Islet precursor cell (in vitro differentiated cells): ENCODE measurements at regions not wholly inside any gene's neighbourhood (a gene's known extent, or its start where the extent isn't known, plus 50 kb on each side); places are given as distances from the start of the nearest gene placed in this dataset.
"Not testable (repeated sequence)": the region's sequence is repeated elsewhere in the genome, so short reads cannot be mapped to it uniquely, and the experiment has no call there.

Experiments
- DNase-seq: peaks from one replicate; pipeline ENCODE4 v3.0.0-alpha.2; 2018

DNA sequence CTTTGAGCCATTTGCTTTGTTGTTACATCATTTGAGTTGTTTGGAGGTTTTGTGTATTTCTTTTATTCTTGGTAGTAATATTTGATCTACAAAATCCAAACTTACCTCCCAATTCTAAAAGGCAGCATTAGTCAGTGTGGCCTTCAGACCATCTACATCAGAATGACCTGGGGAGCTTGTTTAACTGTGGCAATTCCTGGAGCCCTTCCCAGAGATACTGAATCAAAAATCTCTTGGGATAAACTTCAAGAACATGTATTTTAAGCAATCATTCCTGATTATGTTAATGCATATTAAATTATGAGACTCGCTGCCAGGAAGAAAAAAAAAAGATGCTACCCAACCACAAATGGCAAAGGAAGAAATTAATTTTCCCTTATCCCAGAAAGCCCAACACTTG, 268.9 kb upstream of the PDE4D start:
- DNase-seq: no peak

DNA sequence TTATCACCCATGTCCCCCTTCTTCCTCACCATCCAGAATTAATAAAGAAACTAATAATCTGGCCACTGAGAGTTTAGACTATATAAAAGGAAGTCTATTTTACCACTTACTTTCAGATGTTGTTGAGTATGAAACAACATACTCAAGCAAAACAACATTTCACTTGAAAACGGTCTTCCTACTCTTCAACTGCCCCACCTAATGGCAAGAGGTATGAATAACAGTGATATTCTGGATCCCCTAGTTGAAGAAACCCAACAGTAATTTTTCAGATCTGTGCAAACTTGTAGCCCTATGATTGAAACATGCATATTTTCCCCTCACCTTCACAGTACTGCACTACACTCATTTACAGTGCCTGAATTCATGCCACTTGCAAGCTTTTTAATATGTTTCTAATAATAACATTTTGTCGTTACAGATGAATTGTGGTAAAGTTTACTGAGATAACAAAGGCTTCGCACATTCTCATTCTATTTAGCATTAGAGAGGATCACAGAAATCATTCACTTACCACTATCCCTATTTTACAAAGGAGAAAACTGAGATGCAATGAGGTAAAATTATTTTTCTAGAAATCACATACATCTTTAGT, 267.9 kb upstream of the PDE4D start:
- no peak for DNase-seq

DNA sequence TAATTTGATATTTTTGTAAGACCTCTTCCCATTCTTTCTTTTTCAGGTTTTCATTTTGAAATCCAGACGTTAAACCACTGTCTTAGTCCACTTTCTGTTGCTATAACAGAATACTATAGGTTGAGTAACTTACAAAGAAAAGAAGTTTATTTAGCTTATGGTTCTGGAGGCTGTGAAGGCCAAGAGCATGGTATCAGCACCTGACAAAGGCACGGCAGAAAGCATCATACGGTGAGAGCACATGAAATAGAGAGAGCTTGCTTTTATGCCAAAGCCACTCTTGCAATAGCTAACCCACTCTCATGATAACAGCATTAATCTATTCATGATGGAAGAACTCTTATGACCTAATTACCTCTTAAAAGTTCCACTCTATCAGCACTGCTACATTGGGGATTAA, 255.6 kb upstream of the PDE4D start:
- no peak for DNase-seq

DNA sequence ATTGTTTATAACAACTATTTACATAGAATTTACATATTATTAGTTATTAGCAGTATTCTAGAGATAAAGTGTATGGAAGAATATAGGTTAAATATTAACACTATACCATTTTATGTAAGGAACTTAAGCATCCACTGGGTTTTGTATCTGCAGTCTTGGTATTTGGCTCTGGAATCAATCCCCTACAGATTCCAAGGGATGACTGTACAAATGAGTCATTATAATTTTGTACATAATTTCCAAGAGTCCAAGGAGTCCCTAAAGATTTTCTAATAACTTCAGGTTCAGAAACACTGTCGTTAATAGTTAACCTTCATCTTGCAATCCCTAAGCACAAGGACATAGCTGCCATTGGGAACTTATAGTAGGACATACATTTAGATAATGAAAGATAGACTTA, 254.8 kb upstream of the PDE4D start:
- no peak for DNase-seq

DNA sequence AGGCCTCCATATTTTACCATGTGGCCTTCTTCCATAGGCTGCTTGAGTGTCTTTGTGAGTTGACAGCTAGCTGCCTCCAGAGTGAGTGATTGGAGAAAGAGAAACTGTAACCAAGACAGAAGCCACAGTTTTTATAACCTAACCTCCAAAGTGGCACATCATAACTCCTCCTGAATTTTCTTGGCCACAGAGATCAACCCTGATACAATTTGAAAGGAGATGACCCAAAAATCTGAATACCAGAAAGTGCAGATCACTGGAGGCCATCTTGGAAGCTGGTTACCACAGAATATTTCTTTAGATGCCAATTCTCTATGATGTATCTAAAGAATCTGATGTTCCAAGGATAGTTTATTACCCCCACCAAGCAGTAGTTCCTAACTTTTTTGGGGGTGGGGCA, 254.3 kb upstream of the PDE4D start:
- DNase-seq: no peak

DNA sequence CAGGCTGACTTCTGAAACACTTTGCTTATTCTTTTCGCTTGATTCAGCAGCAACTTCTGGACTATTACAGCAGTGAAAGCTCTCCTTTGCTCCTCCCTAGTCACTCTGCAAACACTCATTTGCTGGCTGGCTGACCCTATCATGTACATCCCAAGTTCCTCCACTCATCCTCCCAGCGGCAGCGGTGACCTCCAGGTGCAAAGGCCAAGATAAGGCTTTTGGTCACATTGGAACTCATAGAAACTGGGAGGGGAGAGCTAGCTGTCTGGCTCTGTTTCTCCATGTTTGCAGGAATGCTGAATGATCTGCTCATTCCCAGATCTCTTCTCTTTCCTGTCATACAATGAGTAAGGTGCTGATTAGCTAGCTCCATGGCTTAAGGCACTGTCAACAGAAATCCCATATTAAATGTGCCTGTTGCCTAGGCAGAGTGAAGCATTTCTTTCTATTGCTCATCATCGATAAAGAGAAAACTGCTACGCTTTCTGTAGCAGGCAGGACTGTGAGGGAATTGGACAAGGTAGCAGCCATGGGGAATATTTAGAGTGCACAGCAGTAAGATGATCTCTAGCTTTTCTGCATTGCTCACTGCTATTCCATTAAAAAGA, 250.5 kb upstream of the PDE4D start:
- peak; percentile 52 for DNase-seq

DNA sequence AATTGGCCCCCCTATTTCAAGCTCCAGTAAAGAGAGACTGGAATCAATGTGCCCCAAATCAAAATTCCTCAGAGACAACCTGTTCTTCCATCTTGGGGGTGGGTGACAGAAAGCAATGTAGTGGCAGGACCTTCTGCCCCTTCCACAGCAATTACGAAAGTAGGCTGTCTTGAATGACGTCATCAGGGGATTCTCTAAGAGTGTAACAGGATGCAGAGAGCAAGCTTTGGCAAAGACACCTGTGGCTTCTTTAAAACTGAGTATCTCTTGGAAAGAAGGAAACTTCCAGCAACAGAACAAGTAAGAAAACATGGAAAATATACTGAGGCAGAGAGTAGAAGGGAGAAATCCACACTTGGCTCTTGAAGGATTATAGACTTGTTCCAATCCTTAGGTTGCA, 247.6 kb upstream of the PDE4D start:
- DNase-seq: no peak

DNA sequence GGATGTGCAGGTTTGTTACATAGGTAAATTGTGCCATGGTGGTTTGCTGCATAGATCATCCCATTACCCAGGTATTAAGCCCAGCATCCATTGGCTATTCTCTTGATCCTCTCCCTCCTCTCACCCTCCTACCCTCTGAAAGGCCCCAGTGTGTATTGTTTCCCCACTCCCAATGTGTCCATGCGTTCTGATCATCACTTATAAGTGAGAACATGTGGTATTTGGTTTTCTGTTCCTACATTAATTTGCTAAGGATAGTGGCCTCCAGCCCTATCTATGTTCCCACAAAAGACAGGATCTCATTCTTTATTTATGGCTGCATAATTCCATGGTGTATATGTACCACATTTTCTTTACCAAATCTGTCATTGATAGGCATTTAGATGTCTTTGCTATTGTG, 243.3 kb upstream of the PDE4D start:
- DNase-seq: no peak

DNA sequence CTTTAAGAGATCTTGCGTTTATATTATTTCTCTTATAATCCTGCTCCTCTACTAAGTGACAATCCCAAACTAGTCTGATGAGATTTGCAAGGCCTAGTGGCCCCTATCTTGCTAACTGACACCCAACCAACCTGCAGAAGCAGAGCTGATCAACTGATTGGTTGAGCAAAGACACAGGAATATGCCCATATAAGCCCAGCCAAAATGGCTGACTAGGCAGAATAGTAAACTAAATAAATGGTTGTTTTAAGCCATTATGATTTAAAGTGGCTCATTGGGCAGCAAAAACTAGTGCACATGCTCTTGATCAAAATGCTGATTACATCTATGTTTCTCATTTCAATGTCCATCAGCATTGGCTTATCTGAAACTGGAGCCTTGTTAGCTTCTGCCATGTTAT, 238.0 kb upstream of the PDE4D start:
- DNase-seq: no peak

DNA sequence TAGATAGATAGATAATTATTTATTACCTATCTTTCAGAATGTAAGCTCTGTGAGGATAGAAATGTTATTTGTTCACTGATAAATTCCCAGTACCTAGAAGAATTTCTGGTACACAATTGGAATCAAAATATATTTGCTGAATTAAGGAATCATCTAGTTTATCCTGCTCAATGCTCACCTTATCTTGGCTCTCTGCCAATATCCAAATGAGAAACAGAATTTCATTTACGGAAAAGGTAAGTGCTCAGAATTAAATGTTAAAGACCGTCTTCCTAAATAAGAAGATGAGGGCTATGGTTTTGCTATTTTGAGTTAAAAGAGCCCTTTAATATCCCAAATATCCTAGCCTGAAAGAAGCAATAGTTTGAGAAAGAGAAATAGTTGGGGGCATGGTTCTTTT, 232.1 kb upstream of the PDE4D start:
- DNase-seq: no peak

DNA sequence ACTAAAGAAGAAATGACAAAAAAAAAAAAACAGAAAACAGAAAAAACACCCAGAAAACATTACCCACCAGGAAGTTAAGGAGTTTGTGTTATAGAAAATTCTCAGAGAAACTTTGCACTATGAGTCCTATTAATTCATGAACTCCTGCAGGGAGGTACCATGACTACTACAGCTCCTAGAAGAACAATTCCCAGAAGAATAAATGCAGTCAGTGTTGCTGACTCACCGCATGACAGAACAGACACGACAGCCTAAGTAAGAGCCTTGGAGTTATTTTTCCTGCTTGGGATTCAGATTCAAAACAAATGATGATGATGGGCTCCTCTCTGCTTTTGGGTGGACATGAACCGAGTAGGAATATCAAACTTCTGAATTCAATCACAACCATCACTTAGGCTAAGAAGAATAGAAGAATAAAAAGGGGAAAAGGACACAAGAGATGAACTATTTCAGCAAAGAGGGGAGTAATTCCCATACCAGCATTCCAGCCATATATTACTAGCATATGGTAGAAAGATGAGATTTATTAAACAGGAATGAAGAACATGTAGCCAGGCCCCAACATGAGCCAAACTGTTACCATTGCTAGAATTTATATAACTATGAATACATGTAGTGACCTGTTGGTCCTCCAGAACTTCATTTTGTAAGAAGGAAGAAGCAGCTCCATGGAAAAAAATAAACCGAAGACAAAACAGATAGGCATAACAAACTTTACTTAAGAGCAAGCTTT, 209.6 kb upstream of the PDE4D start:
- no peak for DNase-seq

DNA sequence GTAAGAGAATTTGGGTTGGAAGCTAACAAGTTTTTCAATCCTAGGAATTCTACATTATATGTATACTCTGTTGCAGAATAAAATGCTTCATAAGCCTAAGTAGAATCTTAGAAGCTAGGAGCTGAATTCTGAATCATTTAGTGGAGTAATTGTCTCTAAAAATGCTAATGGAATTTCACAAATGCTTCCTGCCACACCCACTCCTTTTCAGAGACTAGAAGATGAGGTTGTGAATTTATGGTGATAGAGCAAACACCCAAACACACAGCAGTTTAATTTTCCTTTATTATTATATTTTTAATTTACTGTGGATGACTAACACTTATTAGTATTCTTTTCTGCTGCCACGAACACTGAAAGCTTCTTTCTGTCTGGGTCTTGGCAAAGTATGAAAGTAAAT, 208.0 kb upstream of the PDE4D start:
- DNase-seq: no peak

DNA sequence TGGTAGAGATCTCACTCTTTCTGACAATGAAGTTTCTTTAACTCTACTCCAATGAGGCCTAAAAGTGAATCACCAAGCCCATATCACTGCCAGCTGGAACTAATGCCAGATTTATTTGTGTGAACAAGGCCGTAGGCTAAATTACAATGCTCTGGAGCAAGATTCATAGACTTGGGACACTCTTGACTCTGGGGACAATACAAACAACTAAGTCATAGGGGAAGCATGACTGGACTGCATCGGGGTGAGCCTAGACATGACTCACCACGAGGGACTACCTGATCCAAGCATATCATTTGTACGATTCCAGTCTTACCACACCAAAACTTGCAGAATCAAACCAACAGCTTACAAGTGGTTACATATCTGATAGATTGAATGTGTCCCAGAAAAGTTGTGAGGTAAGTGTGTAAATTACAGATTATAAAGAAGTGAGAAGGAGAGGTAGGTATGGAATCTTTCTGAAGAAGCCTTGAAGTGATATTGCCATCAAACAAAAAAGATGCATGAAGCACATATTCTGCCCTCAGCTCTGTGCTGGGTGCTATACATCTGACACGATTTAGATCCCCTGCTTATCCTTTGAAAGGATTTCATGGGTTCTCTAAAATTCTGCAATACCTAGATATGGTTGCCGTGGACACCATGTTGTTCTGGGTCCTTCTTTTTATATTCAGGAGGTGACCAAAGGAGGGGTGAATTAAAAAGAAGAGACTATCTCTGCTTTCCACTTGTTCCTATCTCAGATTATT, 199.3 kb upstream of the PDE4D start:
- DNase-seq: no peak

DNA sequence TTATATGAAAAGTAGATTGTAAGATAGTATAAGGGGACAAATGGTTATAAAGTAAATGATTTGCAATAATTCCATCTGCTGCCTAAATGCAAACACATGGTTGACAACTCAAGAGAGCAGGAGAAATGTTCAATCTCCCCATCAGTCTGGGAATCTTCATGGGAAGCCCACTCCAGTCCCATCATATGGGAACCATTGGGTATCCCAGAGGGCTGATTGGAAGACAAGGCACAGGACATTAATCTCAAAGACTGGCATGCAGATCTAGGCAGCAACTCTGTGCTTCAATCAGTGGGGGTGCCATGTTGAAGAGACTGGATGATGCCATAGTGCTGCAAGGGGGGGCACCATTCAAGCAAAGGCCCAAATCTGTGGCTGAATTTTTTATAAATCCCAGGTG, 193.1 kb upstream of the PDE4D start:
- no peak for DNase-seq

DNA sequence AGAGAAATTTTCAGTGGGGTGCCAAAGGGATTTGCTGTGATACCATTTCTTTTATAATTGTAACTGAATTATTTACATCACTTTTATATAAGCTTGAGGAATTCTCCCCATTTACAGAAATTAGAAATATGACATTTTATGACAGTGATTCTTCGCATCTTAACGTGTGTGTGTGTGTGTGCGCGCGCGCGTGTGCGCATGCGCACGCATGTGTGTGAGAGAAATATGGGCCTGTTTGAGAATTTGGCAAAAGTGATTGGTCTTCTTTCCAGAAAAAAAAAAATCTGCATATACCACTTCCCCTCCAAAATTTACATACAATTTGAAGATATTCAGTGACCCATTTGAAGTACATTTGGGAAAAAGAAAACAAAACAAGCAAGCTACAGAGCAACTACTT, 190.7 kb upstream of the PDE4D start:
- DNase-seq: no peak

DNA sequence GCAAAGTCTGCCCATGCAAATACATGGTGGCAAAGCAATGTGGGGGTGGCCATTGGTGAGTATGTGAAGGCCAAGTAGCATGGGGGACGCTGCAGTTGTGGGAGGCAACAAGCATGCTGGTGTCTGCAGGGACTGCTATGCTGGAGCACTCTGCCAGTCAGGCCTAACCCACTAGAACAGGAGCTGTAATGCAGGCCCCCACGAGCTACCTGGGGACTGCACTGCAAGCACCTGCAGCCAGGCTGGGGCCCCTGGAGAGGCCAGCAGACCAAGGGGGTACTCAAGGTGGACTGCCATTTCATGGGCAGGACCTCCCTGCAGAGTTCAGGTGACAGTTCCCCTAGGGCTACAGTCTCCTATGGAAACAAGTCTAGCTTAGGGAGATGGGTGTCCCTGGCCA, 183.8 kb upstream of the PDE4D start:
- no peak for DNase-seq

DNA sequence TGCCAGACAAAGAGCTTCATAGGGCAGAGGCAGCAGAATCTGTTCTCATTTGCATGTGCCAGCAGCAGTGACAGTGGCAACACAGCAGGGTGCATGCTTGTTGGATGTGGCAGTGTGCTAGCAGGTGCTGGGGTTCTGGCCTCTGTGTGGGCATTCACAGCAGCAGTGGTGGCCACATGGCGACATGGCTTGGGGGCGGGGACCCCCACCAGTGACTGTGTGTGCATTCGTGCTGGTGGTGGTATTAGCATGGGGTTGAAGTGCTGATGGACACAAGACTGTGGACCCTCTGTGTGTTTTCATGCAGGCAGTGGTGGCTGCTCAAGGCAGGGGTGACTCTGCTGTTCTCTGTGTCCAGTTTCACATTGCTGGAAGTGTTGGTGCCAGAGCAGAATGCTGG, 183.2 kb upstream of the PDE4D start:
- DNase-seq: no peak

DNA sequence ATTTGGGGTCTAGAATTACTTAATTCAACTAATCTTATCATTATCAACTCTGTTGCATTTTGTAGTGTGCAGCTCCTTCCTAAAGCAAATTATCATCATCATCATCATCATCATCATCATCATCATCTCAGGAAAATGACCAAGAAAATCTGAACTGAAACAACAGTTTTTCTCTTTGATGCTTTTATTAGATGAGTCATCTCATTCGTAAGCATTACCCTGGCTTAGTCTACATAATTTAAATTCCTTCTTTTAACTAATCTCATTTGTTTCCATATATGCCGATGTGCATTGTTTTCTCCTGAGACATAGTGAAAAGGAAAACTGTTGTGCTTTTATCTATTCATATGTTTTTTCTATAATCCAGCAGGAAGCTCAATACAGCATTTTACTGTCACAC, 173.0 kb upstream of the PDE4D start:
- no peak for DNase-seq

DNA sequence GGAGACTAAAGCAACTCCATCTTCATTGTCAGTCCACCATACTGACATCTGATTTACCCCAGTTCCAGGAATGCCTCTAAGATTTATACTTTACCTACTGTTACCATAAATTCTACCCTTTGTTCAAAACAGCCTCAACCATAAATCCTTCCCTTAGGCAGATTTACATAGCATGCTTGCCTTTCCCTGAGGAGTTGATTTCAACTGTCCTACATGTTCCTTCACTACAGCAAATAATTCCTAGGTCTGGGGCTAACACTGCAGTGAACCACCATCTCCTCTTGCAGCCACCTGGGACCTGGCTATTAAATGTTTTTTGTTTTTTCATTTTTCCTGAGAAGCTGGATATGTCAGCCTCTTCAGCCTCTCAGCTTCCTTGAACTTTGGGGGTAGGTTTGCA, 166.9 kb upstream of the PDE4D start:
- no peak for DNase-seq

DNA sequence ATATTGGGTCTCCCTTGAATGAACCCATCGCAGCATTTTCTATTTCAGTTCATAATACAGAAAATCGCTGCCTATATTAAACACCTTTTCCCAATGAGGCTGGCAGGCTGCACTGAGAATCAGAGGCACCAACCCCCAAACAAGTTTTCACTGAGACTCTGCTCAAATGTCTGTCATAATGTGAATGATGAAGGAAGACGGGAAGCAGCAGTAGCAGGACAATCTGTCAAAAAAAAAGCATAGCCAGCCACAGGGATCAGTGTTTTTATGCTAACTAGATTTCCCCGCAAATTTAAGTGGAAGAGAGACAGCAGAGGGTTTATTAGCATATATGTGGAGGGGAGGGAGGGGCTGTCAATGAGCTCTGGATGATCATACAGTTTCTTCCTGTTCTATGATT, 162.7 kb upstream of the PDE4D start:
- no peak for DNase-seq

DNA sequence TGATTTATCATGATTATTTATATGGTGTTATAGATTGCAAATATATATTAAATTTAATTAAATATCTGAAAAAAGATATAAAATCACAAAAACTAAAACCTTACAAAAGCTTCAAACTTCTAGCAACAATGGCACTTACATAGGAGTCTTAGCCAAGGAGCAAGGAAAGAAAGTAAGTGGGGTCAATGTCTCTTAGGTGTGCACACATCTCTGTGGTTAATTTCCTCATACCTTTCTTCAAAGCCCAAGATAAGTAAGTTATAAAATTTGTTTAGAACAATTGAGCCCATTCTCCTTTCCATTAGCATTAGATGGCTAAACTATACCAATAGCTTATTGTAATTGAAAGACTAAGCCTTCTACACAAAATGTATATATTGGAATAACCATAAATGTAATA, 161.6 kb upstream of the PDE4D start:
- no peak for DNase-seq

DNA sequence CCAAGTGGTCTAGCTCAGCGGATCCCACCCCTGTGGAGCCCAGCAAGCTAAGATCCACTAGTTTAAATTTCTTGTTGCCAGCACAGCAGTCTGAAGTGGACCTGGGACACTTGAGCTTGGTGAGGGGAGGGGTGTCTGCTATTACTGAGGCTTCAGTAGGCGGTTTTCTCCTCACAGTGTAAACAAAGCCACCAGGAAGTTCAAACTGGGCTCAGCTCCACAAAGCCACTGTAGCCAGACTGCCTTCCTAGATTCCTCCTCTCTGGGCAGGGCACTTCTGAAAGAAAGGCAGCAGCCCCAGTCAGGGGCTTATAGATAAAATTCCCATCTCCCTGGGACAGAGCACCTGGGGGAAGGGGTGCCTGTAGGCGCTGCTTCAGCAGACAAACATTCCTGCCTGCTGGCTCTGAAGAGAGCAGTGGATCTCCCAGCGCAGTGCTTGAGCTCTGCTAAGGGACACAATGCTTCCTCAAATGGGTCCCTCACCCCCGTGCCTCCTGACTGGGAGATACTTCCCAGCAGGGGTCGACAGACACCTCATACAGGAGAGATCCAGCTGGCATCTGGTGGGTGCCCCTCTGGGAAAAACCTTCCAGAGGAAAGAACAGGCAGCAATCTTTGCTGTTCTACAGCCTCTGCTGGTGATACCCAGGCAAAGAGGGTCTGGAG, 148.6 kb upstream of the PDE4D start:
- DNase-seq: peak; percentile 55

DNA sequence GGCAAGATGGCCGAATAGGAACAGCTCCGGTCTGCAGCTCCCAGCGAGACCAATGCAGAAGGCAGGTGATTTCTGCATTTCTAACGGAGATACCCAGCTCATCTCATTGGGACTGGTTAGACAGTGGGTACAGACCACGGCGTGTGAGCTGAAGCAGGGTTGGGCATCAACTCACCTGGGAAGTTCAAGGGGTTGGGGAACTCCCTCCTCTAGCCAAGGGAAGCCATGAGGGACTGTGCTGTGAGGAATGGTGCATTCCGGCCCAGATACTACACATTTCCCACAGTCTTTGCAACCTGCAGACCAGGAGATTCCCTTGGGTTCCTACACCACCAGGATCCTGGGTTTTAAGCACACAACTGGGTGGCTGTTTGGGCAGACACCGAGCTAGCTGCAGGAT, 148.0 kb upstream of the PDE4D start:
- not testable (repeated sequence) for DNase-seq
